SK-N-SH treated with all-trans-retinoic acid at 6 μM for 48 hours (cell line): ENCODE measurements at regions not wholly inside any gene's neighbourhood (a gene's known extent, or its start where the extent isn't known, plus 50 kb on each side); places are given as distances from the start of the nearest gene placed in this dataset.

Experiments
- CSDC2 ChIP-seq: fragments of 250-450 bp; sonication (Bioruptor Pico); IDR thresholded peaks from 2 replicates; pipeline ENCODE4 v1.5.0; 2020; ENCODE audit warnings: mild to moderate bottlenecking, moderate library complexity
- ZNF70 ChIP-seq: fragments of 450-650 bp; formaldehyde crosslinking; IDR thresholded peaks from 2 replicates; pipeline ENCODE4 v1.5.0; 2020; ENCODE audit warnings: mild to moderate bottlenecking, moderate library complexity

DNA sequence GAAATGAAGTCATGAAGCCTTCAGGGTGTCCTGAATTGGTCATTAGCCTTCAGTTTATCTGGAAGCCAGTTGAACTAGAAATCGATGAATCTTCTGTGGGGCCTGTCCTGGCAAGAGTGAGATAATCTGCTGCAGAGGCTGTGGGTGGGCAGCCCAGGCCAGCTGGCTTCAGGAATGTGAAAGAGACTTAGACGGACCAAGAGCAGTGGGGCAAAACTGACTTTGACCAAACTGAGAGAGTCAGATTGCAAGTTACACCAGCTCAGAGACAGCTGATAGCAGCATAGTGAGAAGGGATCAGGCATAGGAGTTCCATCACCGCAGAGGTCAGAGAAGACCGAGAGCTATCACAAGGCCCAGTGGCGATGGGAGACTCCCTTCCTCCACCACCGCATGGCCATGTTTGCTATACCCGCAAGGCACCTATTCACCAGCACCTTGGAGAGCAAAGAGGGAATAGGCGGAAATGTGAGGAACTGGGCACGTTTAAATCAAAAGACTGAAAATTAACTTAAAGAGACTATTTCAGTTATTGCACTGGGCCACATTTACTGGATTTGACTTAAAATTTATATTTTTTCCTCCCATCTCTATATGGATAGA is 50.0 kb upstream of the GLIS3 start:
- no peak for TF ChIP-seq CSDC2
- no peak for TF ChIP-seq ZNF70 (CRISPR knock-in tag)
